ENCODE measurements at regions not wholly inside any gene's neighbourhood (a gene's known extent, or its start where the extent isn't known, plus 50 kb on each side); places are given as distances from the start of the nearest gene placed in this dataset.
"Not testable (repeated sequence)": the region's sequence is repeated elsewhere in the genome, so short reads cannot be mapped to it uniquely, and the experiment has no call there.

- no peak for DNase-seq
Measured at GRCh38 chr7:119724041-119724792, 548.8 kb upstream of the KCND2 start.

GRCh38 chr7:119733127-119733879 is 539.7 kb upstream of the KCND2 start:
- no peak for DNase-seq

GRCh38 chr7:119737390-119737789 is 535.6 kb upstream of the KCND2 start:
- DNase-seq: no peak

- DNase-seq: not testable (repeated sequence)
Measured at GRCh38 chr7:119745280-119745679, 527.7 kb upstream of the KCND2 start.

- no peak for DNase-seq
Measured at GRCh38 chr7:119748251-119748860, 524.6 kb upstream of the KCND2 start.

GRCh38 chr7:119748991-119749390 is 524.0 kb upstream of the KCND2 start:
- no peak for DNase-seq

- DNase-seq: no peak
Measured at GRCh38 chr7:119756687-119757086, 516.3 kb upstream of the KCND2 start.

DNA sequence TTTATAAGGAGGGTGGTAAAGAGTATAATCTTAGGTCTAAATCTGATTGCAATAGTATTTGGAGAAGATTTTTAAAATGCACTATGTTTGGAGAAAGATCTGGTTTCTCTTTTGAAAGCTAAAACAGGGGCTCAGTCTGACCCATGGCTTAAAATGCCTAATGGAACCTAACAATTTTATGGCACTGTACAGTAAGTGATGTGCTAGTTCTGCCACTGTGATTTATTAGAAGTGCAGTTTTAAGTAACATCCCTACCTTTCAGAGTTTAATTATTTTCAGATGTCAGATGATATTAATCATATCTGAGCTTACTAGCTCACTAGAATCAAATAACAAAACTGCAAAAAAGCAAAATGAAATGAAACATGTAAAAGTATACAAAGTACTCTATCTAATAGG is 514.7 kb upstream of the KCND2 start:
- no peak for DNase-seq

DNA sequence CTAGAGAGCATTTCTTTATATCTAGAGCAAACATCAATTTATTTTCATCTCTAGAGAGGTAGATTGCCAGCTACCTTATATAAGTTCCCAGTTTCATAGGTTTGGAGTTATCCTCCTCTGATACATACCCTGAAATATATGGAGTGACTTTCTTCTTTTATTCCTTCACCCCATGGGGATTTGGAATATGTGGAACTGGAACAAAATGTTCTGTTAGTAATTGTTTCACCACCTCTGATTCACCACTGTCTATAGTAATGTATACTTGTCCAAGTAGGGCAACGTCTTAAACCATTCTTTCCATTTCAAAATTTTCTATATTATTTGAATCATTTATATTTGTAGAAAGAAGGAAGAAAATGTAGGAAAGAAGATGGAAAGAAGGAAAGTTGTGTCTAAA is 511.2 kb upstream of the KCND2 start:
- DNase-seq: no peak

GRCh38 chr7:119782286-119782685 is 490.7 kb upstream of the KCND2 start:
- DNase-seq: no peak

DNA sequence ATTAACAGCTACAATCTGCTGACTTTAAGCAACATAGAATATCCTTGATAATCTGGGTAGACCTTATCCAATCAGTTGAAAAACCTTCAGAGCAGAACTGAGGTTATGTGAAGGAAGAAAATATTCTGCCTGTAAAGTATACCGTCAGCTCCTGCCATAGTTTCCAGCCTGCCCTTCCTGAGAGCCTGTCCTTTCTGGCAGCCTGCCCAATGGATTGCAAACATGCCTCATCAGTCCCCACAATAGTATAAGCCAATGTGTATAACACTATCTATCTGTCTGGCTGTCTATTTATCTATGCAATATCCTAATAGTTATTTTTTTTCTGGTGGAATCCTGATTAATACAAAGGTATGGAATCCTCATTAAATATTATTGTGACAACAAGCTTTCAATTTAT is 489.2 kb upstream of the KCND2 start:
- DNase-seq: no peak

DNA sequence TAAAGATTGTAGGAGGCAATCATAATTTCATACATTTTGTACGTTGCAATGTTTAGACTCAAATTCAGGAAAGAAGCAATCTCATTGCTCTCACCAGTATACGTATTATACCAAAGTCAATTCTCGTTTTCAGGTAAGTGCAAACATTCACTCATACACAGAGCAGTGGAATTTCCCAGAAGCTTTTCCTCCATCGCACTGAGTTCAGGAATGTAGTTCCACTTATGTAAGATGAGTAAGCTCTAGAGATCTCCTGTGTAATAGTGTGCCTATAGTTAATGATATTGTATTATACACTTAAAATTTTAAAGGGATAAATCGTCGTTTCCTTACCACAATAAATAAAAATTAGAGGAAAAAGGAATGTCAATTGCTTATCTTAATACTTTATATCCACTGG is 470.8 kb upstream of the KCND2 start:
- DNase-seq: no peak

DNA sequence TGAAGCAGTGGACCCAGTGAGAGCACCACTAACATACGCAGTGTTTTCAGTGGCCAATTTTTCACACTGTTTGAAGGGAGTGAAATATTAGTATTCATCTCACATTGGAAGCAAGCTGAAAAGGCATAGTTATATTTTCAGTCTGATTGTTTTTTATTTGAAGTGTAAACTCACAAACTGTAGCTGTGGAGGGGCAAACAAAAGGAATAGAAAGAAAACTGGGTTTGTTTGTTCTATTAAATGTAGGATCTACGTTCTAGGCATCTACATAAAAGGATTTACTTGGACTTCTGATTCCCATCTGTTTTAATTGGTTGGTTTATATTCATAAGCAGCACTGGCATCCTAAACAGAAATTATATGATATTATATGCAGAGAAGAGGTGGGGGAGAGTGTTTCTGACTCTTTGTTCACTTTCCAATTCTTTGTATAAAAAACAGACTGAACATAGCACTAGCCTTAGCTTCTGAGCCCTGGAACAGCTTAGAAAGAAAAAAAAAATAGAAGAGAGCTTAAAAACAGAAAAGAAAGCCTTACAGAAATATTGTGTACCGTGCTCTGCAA is 447.8 kb upstream of the KCND2 start:
- no peak for DNase-seq

DNA sequence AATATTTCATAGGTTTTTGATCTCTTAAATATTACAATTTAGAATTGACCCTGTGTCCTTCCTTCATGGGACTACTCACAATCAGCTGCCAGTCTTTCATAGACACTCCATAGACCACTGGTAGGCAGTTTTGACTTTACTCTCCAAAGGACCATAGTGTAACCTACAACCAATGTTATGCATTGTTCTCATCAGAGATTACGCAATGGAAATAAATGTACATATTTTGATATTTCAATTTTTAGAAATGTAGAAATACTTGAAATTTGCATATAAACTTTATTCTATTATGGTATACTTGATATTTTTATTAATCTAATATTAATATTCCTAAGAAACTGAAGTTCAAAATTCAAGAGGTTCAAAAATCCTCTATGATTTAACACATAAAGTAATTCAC is 446.4 kb upstream of the KCND2 start:
- no peak for DNase-seq

DNA sequence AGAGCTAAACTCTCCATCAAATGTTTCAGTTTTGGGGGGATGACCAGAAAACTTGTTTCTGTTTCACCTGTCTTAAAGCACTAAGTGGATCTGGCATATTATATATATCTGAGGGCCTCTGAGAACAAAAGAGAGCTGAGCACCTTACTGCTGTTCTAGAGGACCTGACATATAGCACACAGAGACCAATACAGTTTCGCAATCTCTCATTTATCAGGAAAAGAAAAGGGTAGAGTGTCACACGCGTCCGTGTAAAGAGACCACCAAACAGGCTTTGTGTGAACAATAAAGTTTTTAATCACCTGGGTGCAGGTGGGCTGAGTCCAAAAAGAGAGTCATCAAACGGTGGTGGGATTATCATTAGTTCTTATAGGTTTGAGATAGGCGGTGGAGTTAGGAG is 434.5 kb upstream of the KCND2 start:
- DNase-seq: no peak

GRCh38 chr7:119842337-119842736 is 430.6 kb upstream of the KCND2 start:
- DNase-seq: no peak

GRCh38 chr7:119842786-119843185 is 430.2 kb upstream of the KCND2 start:
- no peak for DNase-seq

- no peak for DNase-seq
Measured at GRCh38 chr7:119861385-119861784, 411.6 kb upstream of the KCND2 start.

GRCh38 chr7:119868387-119868786 is 404.6 kb upstream of the KCND2 start:
- no peak for DNase-seq

DNA sequence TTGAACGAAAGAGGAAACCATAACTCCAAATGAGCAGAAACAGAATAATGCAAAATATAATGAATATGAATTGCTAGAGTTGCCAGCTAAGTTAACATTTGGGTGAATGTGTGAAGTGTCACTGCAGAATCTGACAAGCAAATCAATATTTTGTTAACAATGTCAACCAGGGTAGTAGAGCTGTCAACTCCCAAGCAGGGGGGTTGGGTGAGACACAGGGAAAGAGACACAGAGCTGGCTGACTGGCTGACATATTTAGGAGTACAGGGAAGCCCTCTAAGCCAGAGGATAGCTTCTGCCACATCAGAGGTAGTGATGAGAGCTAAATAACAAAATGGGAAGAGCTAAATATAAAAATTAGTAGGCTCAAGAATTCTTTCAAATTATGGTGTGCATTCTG is 393.1 kb upstream of the KCND2 start:
- DNase-seq: no peak

GRCh38 chr7:119886007-119886406 is 387.0 kb upstream of the KCND2 start:
- no peak for DNase-seq

- DNase-seq: not testable (repeated sequence)
Measured at GRCh38 chr7:119886525-119886924, 386.4 kb upstream of the KCND2 start.

DNA sequence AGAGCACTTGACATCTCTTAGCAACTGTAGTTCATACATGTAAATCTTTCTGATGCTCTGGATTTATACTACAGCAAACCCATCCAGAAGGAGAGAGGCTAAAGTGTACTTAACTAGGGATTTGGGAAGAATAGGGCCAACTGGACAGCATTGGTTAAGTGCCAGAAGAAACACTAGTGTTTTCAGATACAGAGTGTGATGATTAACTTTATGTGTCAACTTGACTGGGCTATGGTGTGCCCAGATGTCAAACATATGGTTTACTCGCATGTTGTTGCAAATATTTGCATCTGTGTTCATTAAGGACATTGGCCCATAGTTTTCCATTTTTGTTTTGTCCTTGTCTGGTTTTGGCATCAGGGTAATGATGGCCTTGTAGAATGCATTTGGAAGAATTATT is 384.7 kb upstream of the KCND2 start:
- DNase-seq: no peak

- DNase-seq: no peak
Measured at GRCh38 chr7:119890631-119891030, 382.3 kb upstream of the KCND2 start.

Data from suppressor macrophage (primary cell).